A549 (cell line): ENCODE measurements at regions not wholly inside any gene's neighbourhood (a gene's known extent, or its start where the extent isn't known, plus 50 kb on each side); places are given as distances from the start of the nearest gene placed in this dataset.

Source experiments
- ATAC-seq, 2 experiments: fragments of 200-7000 bp in 1 of 2; fragments of >200 bp in 1 of 2; cut with Nextera tagmentation in 1 of 2; cut with Tn5 transposase in 1 of 2; 3 replicates each; pipeline versions ENCODE4 v1.8.0 to v1.9.1; 2018 to 2020; ENCODE audit warnings: mild to moderate bottlenecking in 1 of 2, moderate library complexity in 1 of 2
- CTCF ChIA-PET: fragments of 300-600 bp; sonication (Branson Sonifier 250); formaldehyde crosslinking; extraction: SDS; loops from one replicate; lab custom pipeline; 2021; ENCODE audit warnings: antibody characterized with exemption, inconsistent platforms; lab: Yijun Ruan, JAX
- POLR2A ChIA-PET: fragments of 350-600 bp; formaldehyde crosslinking; extraction: SDS; loops from one replicate; lab custom pipeline; 2021; ENCODE audit warnings: antibody characterized with exemption, inconsistent platforms; lab: Yijun Ruan, JAX
- DNase-seq, 2 experiments: peaks; one replicate each; pipeline versions ENCODE4 v3.0.0 to v3.0.0-alpha.2; 2011 to 2016; ENCODE audit warnings: low read depth in 1 of 2, low spot score in 1 of 2
- FAIRE-seq: peaks from 2 replicates; lab custom pipeline; 2011; peaks lifted over from hg19 to GRCh38; lab: Jason Lieb, UNC
- H3K27ac ChIP-seq, 2 experiments: fragments of >200 bp; sonication (Bioruptor Twin); formaldehyde crosslinking; 3 replicates each; pipeline ENCODE4 v1.5.1; 2016 to 2017
- H3K4me1 ChIP-seq: fragments of >200 bp; sonication (Bioruptor Twin); formaldehyde crosslinking; 3 replicates; pipeline ENCODE4 v1.6.1; 2016
- H3K4me2 ChIP-seq: fragments of >200 bp; sonication (Bioruptor Twin); formaldehyde crosslinking; 3 replicates; pipeline ENCODE4 v1.6.1; 2016
- H3K4me3 ChIP-seq: fragments of >200 bp; sonication (Bioruptor Twin); formaldehyde crosslinking; 3 replicates; pipeline ENCODE4 v1.5.1; 2016
- H3K9me3 ChIP-seq: fragments of >200 bp; sonication (Bioruptor Twin); formaldehyde crosslinking; 3 replicates; pipeline ENCODE4 v1.6.1; 2016
- CBX2 ChIP-seq: fragments of 200-600 bp; sonication (generic); IDR thresholded peaks from 2 replicates; pipeline ENCODE4 v1.6.1; 2016; ENCODE audit warnings: low read depth, mild to moderate bottlenecking, borderline replicate concordance
- CEBPB ChIP-seq, 2 experiments: fragments of >200 bp in 1 of 2; sonication (Bioruptor Twin) in 1 of 2; formaldehyde crosslinking in 1 of 2; IDR thresholded peaks; 2 replicates each; pipeline ENCODE4 v1.6.1; 2012 to 2016
- CHD2 ChIP-seq: fragments of 150-350 bp; IDR thresholded peaks from 2 replicates; pipeline ENCODE4 v1.6.1; 2014; ENCODE audit warnings: low read length; ENCODE audit not compliant: partially characterized antibody
- E2F6 ChIP-seq: IDR thresholded peaks from 2 replicates; pipeline ENCODE4 v1.6.1; 2012; ENCODE audit warnings: low read depth, borderline replicate concordance
- EHF ChIP-seq: fragments of 250-450 bp; sonication (Bioruptor Pico); IDR thresholded peaks from 2 replicates; pipeline ENCODE4 v1.5.0; 2020; ENCODE audit warnings: mild to moderate bottlenecking
- FOSB ChIP-seq: fragments of 250-450 bp; sonication (Bioruptor Pico); IDR thresholded peaks from 2 replicates; pipeline ENCODE4 v1.5.0; 2020; ENCODE audit warnings: mild to moderate bottlenecking, moderate library complexity
- HDAC2 ChIP-seq: fragments of 200-600 bp; sonication (generic); IDR thresholded peaks from 2 replicates; pipeline ENCODE4 v1.6.1; 2016
- HES2 ChIP-seq: fragments of >200 bp; sonication (Bioruptor Twin); formaldehyde crosslinking; IDR thresholded peaks from 2 replicates; pipeline ENCODE4 v1.6.1; 2016
- JUN ChIP-seq, 2 experiments: fragments of >200 bp; sonication (Bioruptor Twin); formaldehyde crosslinking; IDR thresholded peaks; 2 replicates in 1 of 2; 3 replicates in 1 of 2; pipeline ENCODE4 v1.6.1; 2016 to 2017
- JUNB ChIP-seq: fragments of >200 bp; sonication (Bioruptor Twin); formaldehyde crosslinking; IDR thresholded peaks from 2 replicates; pipeline ENCODE4 v1.6.1; 2016
- KDM1A ChIP-seq: fragments of 200-600 bp; sonication (generic); IDR thresholded peaks from 2 replicates; pipeline ENCODE4 v1.6.1; 2016; ENCODE audit warnings: low read depth, mild to moderate bottlenecking
- KDM5A ChIP-seq: fragments of 200-600 bp; sonication (generic); IDR thresholded peaks from 2 replicates; pipeline ENCODE4 v1.6.1; 2016; ENCODE audit warnings: antibody characterized with exemption, mild to moderate bottlenecking
- NFE2L2 ChIP-seq: fragments of 150-350 bp; conservative IDR thresholded peaks from 2 replicates; pipeline ENCODE4 v1.6.1; 2014; ENCODE audit warnings: low read length
- NPAS2 ChIP-seq: fragments of 250-450 bp; sonication (Bioruptor Pico); IDR thresholded peaks from 2 replicates; pipeline ENCODE4 v1.8.0; 2022; ENCODE audit warnings: mild to moderate bottlenecking, moderate library complexity, borderline replicate concordance
- RAD21 ChIP-seq, 2 experiments: fragments of >200 bp in 1 of 2; sonication (Bioruptor Twin) in 1 of 2; formaldehyde crosslinking in 1 of 2; IDR thresholded peaks in 1 of 2; conservative IDR thresholded peaks in 1 of 2; 2 replicates in 1 of 2; 3 replicates in 1 of 2; pipeline ENCODE4 v1.6.1; 2012 to 2018; ENCODE audit warnings: inconsistent platforms in 1 of 2
- RFX5 ChIP-seq: fragments of 450-650 bp; IDR thresholded peaks from 2 replicates; pipeline ENCODE4 v1.7.1; 2014; ENCODE audit warnings: antibody characterized with exemption, mild to moderate bottlenecking, moderate library complexity
- RNF2 ChIP-seq: fragments of 200-600 bp; sonication (generic); IDR thresholded peaks from 2 replicates; pipeline ENCODE4 v1.6.1; 2016; ENCODE audit warnings: low read depth, mild to moderate bottlenecking, antibody characterized with exemption, moderate library complexity, borderline replicate concordance
- USF2 ChIP-seq: fragments of 450-650 bp; IDR thresholded peaks from 2 replicates; pipeline ENCODE4 v1.6.1; 2014; ENCODE audit warnings: antibody characterized with exemption
- ZNF302 ChIP-seq: fragments of 250-450 bp; sonication (Bioruptor Pico); IDR thresholded peaks from 2 replicates; pipeline ENCODE4 v1.9.0; 2021; ENCODE audit warnings: inconsistent platforms, mild to moderate bottlenecking, moderate library complexity
- WGBS: methylation state at CpG from one replicate; pipeline ENCODE4 v1.1.6; 2017; ENCODE audit errors: missing lambda C conversion rate; 5-methylcytosine and 5-hydroxymethylcytosine counted together
- TF ChIP-seq, protein P1 (sequence below): fragments of 200-600 bp; sonication (generic); IDR thresholded peaks from 2 replicates; pipeline ENCODE4 v1.6.1; 2016; ENCODE audit warnings: antibody characterized with exemption, mild to moderate bottlenecking, moderate library complexity
- TF ChIP-seq, protein P2 (sequence below): fragments of 250-450 bp; sonication (Bioruptor Pico); IDR thresholded peaks from 2 replicates; pipeline ENCODE4 v1.5.0; 2020; ENCODE audit warnings: low read depth, mild to moderate bottlenecking, moderate library complexity
- TF ChIP-seq, protein P3 (sequence below): fragments of >200 bp; sonication (Bioruptor Twin); formaldehyde crosslinking; IDR thresholded peaks from 3 replicates; pipeline ENCODE4 v1.5.1; 2016

DNA sequence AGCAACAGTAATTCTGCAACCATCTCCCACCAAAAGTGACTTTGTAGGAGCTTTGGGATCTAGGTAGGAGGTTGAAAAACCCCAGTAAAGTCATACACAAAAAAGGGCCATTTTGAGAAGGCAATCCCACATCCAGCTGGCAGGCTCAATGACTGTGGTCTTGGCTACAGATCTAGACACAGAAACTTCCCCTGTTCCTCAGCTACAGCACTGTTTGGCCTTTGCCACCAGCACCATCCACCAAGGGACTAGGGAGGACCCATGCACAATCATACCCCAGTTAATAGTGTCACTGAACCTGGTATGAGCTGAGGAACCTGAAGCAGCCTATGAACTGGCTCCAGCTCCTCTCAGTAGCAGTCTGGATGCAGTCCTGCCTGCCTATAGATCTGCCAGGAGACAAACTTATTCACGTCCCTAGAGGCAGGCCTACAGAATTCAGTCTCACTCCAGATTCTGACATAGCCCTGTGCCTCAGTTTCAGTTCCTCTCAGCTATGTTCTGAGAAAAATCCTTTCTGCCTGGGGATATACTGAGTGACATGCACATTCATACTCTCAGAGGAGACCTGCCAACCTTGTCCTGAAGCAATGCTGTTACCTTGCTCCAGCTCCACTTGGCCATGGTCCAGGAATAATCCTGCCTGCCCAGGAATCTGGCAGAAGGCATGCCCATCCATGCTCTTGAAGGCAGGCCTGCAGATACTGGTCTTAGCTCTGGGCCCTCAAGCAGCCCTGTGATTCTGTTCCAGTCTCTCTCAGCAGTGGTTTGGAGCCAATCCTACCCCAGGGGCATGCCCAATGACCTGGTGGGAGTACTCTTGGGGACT is 2048.3 kb upstream of the PCDH20 start:
- FAIRE-seq (no peak), DNase-seq (no peak), ATAC-seq (no peak)
- TF ChIP-seq CBX2 (no peak), JUN (IDR thresholded peaks at IDR 0.05) (no peak), KDM1A (no peak), EHF (no peak), NPAS2 (no peak), CEBPB (IDR thresholded peaks at IDR 0.05) (no peak), CHD2 (no peak), NFE2L2 (no peak), E2F6 (no peak), RNF2 (no peak), ZNF302 (no peak), JUNB (no peak), RAD21 (conservative IDR thresholded peaks at IDR 0.05 in 1 of 2, IDR thresholded peaks at IDR 0.05 in 1 of 2) (no peak), USF2 (no peak)
- TF ChIP-seq, protein P1, sequence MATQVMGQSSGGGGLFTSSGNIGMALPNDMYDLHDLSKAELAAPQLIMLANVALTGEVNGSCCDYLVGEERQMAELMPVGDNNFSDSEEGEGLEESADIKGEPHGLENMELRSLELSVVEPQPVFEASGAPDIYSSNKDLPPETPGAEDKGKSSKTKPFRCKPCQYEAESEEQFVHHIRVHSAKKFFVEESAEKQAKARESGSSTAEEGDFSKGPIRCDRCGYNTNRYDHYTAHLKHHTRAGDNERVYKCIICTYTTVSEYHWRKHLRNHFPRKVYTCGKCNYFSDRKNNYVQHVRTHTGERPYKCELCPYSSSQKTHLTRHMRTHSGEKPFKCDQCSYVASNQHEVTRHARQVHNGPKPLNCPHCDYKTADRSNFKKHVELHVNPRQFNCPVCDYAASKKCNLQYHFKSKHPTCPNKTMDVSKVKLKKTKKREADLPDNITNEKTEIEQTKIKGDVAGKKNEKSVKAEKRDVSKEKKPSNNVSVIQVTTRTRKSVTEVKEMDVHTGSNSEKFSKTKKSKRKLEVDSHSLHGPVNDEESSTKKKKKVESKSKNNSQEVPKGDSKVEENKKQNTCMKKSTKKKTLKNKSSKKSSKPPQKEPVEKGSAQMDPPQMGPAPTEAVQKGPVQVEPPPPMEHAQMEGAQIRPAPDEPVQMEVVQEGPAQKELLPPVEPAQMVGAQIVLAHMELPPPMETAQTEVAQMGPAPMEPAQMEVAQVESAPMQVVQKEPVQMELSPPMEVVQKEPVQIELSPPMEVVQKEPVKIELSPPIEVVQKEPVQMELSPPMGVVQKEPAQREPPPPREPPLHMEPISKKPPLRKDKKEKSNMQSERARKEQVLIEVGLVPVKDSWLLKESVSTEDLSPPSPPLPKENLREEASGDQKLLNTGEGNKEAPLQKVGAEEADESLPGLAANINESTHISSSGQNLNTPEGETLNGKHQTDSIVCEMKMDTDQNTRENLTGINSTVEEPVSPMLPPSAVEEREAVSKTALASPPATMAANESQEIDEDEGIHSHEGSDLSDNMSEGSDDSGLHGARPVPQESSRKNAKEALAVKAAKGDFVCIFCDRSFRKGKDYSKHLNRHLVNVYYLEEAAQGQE, result no peak
- TF ChIP-seq, protein P2, sequence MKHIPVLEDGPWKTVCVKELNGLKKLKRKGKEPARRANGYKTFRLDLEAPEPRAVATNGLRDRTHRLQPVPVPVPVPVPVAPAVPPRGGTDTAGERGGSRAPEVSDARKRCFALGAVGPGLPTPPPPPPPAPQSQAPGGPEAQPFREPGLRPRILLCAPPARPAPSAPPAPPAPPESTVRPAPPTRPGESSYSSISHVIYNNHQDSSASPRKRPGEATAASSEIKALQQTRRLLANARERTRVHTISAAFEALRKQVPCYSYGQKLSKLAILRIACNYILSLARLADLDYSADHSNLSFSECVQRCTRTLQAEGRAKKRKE (CRISPR knock-in tag), result no peak
- Histone ChIP-seq H3K4me3 (no peak overlapping the region), H3K9me3 (no peaks in the 10 kb centered on the region), H3K4me1 (no peaks in the 10 kb centered on the region), H3K27ac (no peak overlapping the region), H3K4me2 (no peak overlapping the region)
- ChIA-PET POLR2A (no interaction called here), CTCF (no interaction called here)
- WGBS, result 20% methylated on average over 1 of the region's 1 CpG

DNA sequence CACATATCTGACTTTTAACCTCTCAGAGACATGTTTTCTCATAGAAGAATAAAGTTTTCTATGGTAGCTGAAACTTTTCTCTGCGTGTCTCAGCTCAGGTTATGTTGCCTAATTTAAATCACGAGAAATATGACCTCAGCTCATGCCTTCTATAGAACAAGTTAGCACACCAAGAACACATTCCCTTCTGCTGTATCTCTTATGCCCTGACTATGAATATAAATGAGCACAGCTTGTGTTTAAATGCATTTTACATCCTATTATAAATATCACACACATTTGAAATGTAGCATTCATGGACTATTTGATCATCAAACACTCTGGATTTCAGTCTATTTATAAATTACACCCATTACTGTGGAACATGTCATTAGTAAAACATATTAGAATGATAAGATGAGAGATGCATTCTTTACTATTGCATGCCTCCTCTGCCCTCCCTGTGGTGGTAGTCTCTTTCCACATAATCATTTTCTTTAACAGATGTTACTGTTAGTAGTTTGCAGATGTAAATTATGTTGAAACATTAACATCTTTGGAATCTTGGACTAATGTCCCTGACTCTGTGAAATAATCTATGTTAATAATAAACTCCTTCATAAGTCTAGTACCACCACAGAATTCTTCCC is 2044.9 kb upstream of the PCDH20 start:
- no peak overlapping the region for H3K27ac ChIP-seq
- ATAC-seq (no peak), FAIRE-seq (no peak), DNase-seq (no peak)
- CTCF ChIA-PET, result no interaction called here
- no peaks in the 10 kb centered on the region for H3K4me1 ChIP-seq
- POLR2A ChIA-PET, result no interaction called here
- 18% methylated on average over 2 of the region's 2 CpGs for WGBS
- H3K4me3 ChIP-seq, result no peak overlapping the region
- H3K9me3 ChIP-seq, result no peaks in the 10 kb centered on the region
- H3K4me2 ChIP-seq, result no peak overlapping the region
- no peak for TF ChIP-seq HDAC2
- TF ChIP-seq, protein P2 (CRISPR knock-in tag), result no peak
- no peak for TF ChIP-seq FOSB
- TF ChIP-seq RFX5, result no peak
- TF ChIP-seq, protein P3, sequence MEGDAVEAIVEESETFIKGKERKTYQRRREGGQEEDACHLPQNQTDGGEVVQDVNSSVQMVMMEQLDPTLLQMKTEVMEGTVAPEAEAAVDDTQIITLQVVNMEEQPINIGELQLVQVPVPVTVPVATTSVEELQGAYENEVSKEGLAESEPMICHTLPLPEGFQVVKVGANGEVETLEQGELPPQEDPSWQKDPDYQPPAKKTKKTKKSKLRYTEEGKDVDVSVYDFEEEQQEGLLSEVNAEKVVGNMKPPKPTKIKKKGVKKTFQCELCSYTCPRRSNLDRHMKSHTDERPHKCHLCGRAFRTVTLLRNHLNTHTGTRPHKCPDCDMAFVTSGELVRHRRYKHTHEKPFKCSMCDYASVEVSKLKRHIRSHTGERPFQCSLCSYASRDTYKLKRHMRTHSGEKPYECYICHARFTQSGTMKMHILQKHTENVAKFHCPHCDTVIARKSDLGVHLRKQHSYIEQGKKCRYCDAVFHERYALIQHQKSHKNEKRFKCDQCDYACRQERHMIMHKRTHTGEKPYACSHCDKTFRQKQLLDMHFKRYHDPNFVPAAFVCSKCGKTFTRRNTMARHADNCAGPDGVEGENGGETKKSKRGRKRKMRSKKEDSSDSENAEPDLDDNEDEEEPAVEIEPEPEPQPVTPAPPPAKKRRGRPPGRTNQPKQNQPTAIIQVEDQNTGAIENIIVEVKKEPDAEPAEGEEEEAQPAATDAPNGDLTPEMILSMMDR, result no peak
- TF ChIP-seq E2F6, result no peak
- no peak for TF ChIP-seq HES2
- no peak for TF ChIP-seq KDM5A
- no peak for TF ChIP-seq EHF
